Spleen (tissue), 11 donors: ENCODE measurements at regions not wholly inside any gene's neighbourhood (a gene's known extent, or its start where the extent isn't known, plus 50 kb on each side); places are given as distances from the start of the nearest gene placed in this dataset.

Source experiments
- DNase-seq: peaks from one replicate; pipeline ENCODE4 v3.0.0-alpha.2; 2020
- H3K27ac ChIP-seq, 8 donors: fragments of 200-600 bp; sonication (generic) in 7 of 8; 1 replicate in 4 of 8; 2 replicates in 4 of 8; pipeline versions ENCODE4 v1.5.0 to v1.8.0; 2016 to 2021; ENCODE audit warnings: inconsistent platforms in 4 of 8, mild to moderate bottlenecking in 4 of 8, moderate library complexity in 1 of 8
- H3K27me3 ChIP-seq, 7 donors: fragments of 200-600 bp; sonication (generic) in 6 of 7; replicated peaks in 1 of 7; 1 replicate in 4 of 7; 2 replicates in 3 of 7; pipeline versions ENCODE4 v1.5.0 to v1.8.0; 2016 to 2021; ENCODE audit warnings: inconsistent platforms in 3 of 7, mild to moderate bottlenecking in 1 of 7
- H3K36me3 ChIP-seq, 6 donors: fragments of 200-600 bp; sonication (generic) in 5 of 6; 1 replicate in 4 of 6; 2 replicates in 2 of 6; pipeline versions ENCODE4 v1.5.0 to v1.8.0; 2016 to 2021; ENCODE audit warnings: inconsistent platforms in 2 of 6
- H3K4me1 ChIP-seq, 6 donors: fragments of 200-600 bp; sonication (generic) in 5 of 6; 1 replicate in 3 of 6; 2 replicates in 3 of 6; pipeline versions ENCODE4 v1.5.0 to v1.8.0; 2016 to 2021; ENCODE audit warnings: inconsistent platforms in 3 of 6
- H3K4me3 ChIP-seq, 8 donors: fragments of 200-600 bp; sonication (generic) in 7 of 8; 1 replicate in 4 of 8; 2 replicates in 4 of 8; pipeline versions ENCODE4 v1.5.0 to v1.8.0; 2016 to 2021; ENCODE audit warnings: inconsistent platforms in 4 of 8, mild to moderate bottlenecking in 4 of 8, moderate library complexity in 2 of 8
- H3K9me3 ChIP-seq, 8 donors: fragments of 200-600 bp; sonication (generic) in 7 of 8; 1 replicate in 4 of 8; 2 replicates in 4 of 8; pipeline versions ENCODE4 v1.5.0 to v1.8.0; 2016 to 2021; ENCODE audit warnings: inconsistent platforms in 4 of 8
- CTCF ChIP-seq, 11 experiments: fragments of 200-600 bp in 7 of 11; fragments of 450-650 bp in 4 of 11; sonication (generic) in 4 of 11; IDR thresholded peaks in 8 of 11; conservative IDR thresholded peaks in 3 of 11; 1 replicate in 7 of 11; 2 replicates in 4 of 11; pipeline versions ENCODE4 v1.4.0 to v1.8.0; 2016 to 2021; ENCODE audit warnings: antibody characterized with exemption in 11 of 11, inconsistent platforms in 4 of 11, mild to moderate bottlenecking in 1 of 11
- POLR2A ChIP-seq, 3 donors: fragments of 450-650 bp; IDR thresholded peaks; one replicate each; pipeline ENCODE4 v1.5.1; 2017; ENCODE audit warnings: antibody characterized with exemption in 3 of 3, mild to moderate bottlenecking in 1 of 3
- POLR2AphosphoS5 ChIP-seq, 3 donors: sonication (generic); formaldehyde crosslinking; IDR thresholded peaks; one replicate each; pipeline ENCODE4 v1.5.1; 2017; ENCODE audit warnings: antibody characterized with exemption in 3 of 3
- WGBS, 5 donors: extraction: QIAGEN DNeasy Blood & Tissue Kit in 3 of 5; methylation state at CpG; one replicate each; pipeline versions ENCODE4 v1.1.5 to v1.1.7; 2013 to 2018; 5-methylcytosine and 5-hydroxymethylcytosine counted together
- intact Hi-C: fragments of 100-400 bp; cut with DNase I; formaldehyde crosslinking; loops from one replicate; pipeline ENCODE4 v1.15.0; 2023; ENCODE audit warnings: low total_unique reads
- donor health status: healthy with polysubstance abuse.
- donor health status: DM: no; HTN: no; CAD: no; lungs with moderate emphysema.
- donor health status: DM: no; HTN: no; CAD: no.
- donor health status: Bipolar disorder and iron deficiency.
- donor health status: healthy.
- donor health status: DM: no; HTN: no; CAD: no.
- donor health status: DM: yes; HTN: yes; CAD: no.

DNA sequence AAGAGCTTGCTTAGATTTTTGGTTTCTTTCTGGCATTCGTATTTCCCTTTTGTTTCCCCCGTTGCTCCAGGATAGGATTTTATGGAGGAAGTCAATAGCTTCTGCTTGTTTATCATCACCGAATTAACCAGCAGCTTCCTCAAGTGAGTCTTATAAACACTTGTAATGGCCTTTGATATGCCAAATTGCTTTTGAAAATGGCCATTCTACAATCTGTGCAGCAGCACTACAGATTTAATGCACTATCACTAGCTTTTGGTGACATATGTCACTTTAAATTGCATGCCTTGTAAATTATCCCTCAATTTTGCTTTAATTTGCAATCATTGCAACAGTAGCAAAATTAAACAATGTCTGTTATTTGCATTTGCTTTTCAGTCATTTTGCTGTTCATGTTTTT is 774.7 kb downstream of the METTL4 start:
- no peak overlapping the region for H3K27ac ChIP-seq
- WGBS, 5 donors, result 46 to 60% (median 54%) methylated on average over 3 of the region's 3 CpGs
- intact Hi-C loops, result no loop called here
- H3K27me3 ChIP-seq, result no peaks in the 10 kb centered on the region
- no peak for DNase-seq
- peaks cover 0 to 8% (median 0%) of the 10 kb centered on the region in 8 donors for H3K9me3 ChIP-seq
- no peak overlapping the region for H3K4me3 ChIP-seq
- TF ChIP-seq CTCF (IDR thresholded peaks at IDR 0.05 in 8 of 11, conservative IDR thresholded peaks at IDR 0.05 in 3 of 11) (no peak), POLR2AphosphoS5 (IDR thresholded peaks at IDR 0.05) (no peak), POLR2A (IDR thresholded peaks at IDR 0.05) (no peak)
- no peaks in the 10 kb centered on the region for H3K36me3 ChIP-seq
- H3K4me1 ChIP-seq, result no peaks in the 10 kb centered on the region

DNA sequence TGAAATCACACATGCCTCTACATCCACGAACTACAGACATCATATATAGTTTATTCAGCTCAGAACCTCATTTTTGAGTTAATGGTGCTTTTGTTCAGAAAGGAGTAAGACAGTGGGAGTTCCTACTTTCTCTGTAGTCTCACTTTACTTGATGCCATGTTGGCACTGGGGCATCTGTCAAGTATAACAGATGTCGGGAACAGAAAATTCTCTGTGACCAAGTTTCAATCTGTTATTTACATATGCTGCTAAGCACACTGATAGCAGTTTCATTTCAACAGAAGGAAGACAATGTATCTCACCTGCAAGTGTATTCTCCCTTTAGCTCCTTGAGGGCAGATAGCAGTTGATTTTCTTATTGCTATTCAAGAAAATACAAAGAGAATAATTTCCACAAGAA is 774.1 kb downstream of the METTL4 start:
- intact Hi-C loops, result no loop called here
- WGBS, 5 donors, result 69 to 82% (median 71%) methylated on average over 2 of the region's 2 CpGs
- no peaks in the 10 kb centered on the region for H3K4me1 ChIP-seq
- no peaks in the 10 kb centered on the region for H3K36me3 ChIP-seq
- no peak for TF ChIP-seq CTCF (IDR thresholded peaks at IDR 0.05 in 8 of 11, conservative IDR thresholded peaks at IDR 0.05 in 3 of 11)
- TF ChIP-seq POLR2AphosphoS5 (IDR thresholded peaks at IDR 0.05), result no peak
- no peak for TF ChIP-seq POLR2A (IDR thresholded peaks at IDR 0.05)
- no peak for DNase-seq
- H3K27me3 ChIP-seq, result no peaks in the 10 kb centered on the region
- H3K9me3 ChIP-seq, result peaks cover 0 to 8% (median 0%) of the 10 kb centered on the region in 8 donors
- no peak overlapping the region for H3K27ac ChIP-seq
- H3K4me3 ChIP-seq, result no peak overlapping the region

GRCh38 chr18:1805521-1805920 is 765.8 kb downstream of the METTL4 start:
- Histone ChIP-seq H3K27ac (no peak overlapping the region), H3K27me3 (no peaks in the 10 kb centered on the region), H3K9me3 (no peaks in the 10 kb centered on the region), H3K4me1 (no peaks in the 10 kb centered on the region), H3K36me3 (no peaks in the 10 kb centered on the region), H3K4me3 (no peak overlapping the region)
- no peak for TF ChIP-seq POLR2AphosphoS5 (IDR thresholded peaks at IDR 0.05)
- no peak for TF ChIP-seq CTCF (IDR thresholded peaks at IDR 0.05 in 8 of 11, conservative IDR thresholded peaks at IDR 0.05 in 3 of 11)
- TF ChIP-seq POLR2A (IDR thresholded peaks at IDR 0.05), result no peak
- 61 to 89% (median 73%) methylated on average over 4 of the region's 4 CpGs for WGBS, 5 donors
- intact Hi-C loops, result no loop called here
- DNase-seq, result no peak

DNA sequence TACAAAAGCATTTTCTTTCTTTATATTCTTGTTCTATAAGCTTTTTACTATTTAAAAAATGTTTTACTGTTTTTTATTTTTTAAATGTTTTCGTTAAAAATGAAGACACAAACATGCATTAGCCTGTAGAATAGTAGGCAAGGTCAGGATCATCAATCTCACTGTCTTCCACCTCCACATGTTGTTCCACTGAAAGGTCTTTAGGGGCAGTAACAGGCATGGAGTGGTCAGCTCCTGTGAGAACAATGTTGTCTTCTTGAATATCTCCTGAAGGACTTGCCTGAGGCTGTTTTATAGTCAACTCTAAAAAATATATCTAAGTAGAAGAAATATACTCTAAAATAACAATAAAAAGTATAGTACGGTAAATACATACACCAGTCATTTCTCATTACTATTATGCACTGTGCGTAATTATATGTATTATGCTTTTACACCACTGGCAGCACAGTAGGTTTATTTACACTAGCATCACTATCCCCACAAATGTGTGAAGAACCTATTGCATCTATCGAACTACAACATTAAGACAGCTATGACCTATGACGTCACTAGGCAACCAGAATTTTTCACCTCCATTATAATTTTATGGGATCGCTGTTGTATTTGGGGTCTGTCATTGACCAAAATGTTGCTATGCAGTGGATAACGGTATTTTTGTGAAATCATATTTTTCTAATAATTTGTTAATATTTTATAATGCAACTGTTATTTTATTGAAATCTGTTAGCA is 764.3 kb downstream of the METTL4 start:
- no peak for DNase-seq
- no peak overlapping the region for H3K27ac ChIP-seq

More for the DNA sequence above, 764.3 kb downstream of the METTL4 start:
- H3K4me3 ChIP-seq, result no peak overlapping the region
- H3K9me3 ChIP-seq, result peaks cover 0 to 8% (median 0%) of the 10 kb centered on the region in 8 donors
- no peaks in the 10 kb centered on the region for H3K4me1 ChIP-seq
- no peaks in the 10 kb centered on the region for H3K36me3 ChIP-seq
- whole genome bisulfite sequencing, 5 donors, result 82 to 87% (median 87%) methylated on average over 7 of the region's 7 CpGs
- intact Hi-C loops, result no loop called here
- TF ChIP-seq CTCF (IDR thresholded peaks at IDR 0.05 in 8 of 11, conservative IDR thresholded peaks at IDR 0.05 in 3 of 11) (no peak), POLR2A (IDR thresholded peaks at IDR 0.05) (no peak)
- H3K27me3 ChIP-seq, result no peaks in the 10 kb centered on the region
